ENCODE measurements at regions not wholly inside any gene's neighbourhood (a gene's known extent, or its start where the extent isn't known, plus 50 kb on each side); places are given as distances from the start of the nearest gene placed in this dataset.
"Not testable (repeated sequence)": the region's sequence is repeated elsewhere in the genome, so short reads cannot be mapped to it uniquely, and the experiment has no call there.

DNA sequence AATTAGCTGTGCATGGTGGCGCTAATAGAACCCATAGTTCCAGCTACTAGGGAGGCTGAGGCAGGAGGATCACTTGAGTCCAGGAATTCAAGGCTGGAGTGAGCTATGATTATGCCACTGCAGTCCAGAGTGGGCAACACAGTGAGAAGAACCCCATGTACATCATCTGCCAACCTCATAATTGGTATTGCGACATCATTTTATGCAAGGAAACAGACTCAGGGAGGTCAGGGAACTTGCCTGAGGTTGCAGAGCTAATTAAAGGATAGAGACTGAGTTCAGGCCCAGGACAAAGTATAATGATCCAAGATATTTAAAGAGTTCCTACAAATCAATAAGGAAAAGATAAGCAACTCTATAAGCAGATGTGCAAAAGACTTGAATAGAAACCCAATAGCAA, 178.1 kb upstream of the TUBA3C start:
- TF ChIP-seq POLR2A, CTCF, POLR2AphosphoS5 (IDR thresholded peaks at IDR 0.05): not testable (repeated sequence)
